22Rv1 (cell line): ENCODE measurements at regions not wholly inside any gene's neighbourhood (a gene's known extent, or its start where the extent isn't known, plus 50 kb on each side); places are given as distances from the start of the nearest gene placed in this dataset.

Source experiments
- ZFX ChIP-seq: fragments of 450-650 bp; IDR thresholded peaks from 2 replicates; pipeline ENCODE4 v1.6.1; 2017; ENCODE audit warnings: antibody characterized with exemption, borderline replicate concordance
- TF ChIP-seq, protein P1 (sequence below): fragments of 450-650 bp; IDR thresholded peaks from 2 replicates; pipeline ENCODE4 v1.5.1; 2017; ENCODE audit warnings: mild to moderate bottlenecking

DNA sequence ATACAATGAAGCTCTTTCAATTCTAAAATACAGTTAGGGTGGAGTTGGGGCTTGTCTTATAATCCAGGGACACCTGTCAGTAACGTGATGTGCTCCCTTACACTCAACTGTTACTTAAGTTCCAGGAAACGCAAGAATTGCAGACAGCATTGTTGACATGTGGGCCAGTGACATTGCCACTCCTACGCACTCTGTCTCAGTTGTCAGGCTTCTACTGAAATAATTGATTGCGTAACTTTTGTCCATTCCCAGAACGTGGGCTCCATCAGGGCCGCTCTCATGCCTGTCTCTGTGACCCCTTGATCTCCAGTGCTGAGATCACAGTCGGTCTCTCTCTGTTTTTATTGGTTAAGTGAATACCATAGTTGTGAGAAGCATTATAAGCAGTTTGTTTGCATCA is 487.8 kb downstream of the GALR1 start:
- TF ChIP-seq, protein P1, sequence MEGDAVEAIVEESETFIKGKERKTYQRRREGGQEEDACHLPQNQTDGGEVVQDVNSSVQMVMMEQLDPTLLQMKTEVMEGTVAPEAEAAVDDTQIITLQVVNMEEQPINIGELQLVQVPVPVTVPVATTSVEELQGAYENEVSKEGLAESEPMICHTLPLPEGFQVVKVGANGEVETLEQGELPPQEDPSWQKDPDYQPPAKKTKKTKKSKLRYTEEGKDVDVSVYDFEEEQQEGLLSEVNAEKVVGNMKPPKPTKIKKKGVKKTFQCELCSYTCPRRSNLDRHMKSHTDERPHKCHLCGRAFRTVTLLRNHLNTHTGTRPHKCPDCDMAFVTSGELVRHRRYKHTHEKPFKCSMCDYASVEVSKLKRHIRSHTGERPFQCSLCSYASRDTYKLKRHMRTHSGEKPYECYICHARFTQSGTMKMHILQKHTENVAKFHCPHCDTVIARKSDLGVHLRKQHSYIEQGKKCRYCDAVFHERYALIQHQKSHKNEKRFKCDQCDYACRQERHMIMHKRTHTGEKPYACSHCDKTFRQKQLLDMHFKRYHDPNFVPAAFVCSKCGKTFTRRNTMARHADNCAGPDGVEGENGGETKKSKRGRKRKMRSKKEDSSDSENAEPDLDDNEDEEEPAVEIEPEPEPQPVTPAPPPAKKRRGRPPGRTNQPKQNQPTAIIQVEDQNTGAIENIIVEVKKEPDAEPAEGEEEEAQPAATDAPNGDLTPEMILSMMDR = no peak
- TF ChIP-seq ZFX = no peak
